GM21526 (cell line): ENCODE measurements at regions not wholly inside any gene's neighbourhood (a gene's known extent, or its start where the extent isn't known, plus 50 kb on each side); places are given as distances from the start of the nearest gene placed in this dataset.
"Not testable (repeated sequence)": the region's sequence is repeated elsewhere in the genome, so short reads cannot be mapped to it uniquely, and the experiment has no call there.

Source experiments
- ATAC-seq: cut with Tn5 transposase; IDR thresholded peaks from one replicate; pipeline ENCODE4 v1.9.1; 2021; ENCODE audit warnings: moderate library complexity; ENCODE audit not compliant: unreplicated experiment, low FRiP score

DNA sequence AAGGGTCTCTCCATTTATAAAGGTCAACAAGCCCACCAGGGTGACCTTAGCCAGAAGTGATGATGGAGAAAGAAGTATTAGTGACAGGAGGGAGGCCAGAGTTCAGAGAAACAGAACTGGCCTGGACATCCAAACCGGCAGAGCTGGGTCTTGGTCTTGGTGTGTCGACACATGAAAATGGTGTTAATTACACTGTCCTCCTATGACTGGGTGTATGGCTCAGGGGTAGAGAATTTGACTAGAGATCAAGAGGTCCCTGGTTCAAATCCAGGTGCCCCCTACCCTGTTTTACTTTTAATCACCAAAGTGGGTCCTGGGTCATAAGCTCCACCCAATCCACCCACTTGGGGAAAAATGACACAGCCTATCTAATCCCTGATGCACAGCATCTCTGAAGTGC lies 110.6 kb upstream of the ZNF746 start:
- ATAC-seq: no peak

GRCh38 chr7:149607683-149608082 lies 110.1 kb upstream of the ZNF746 start:
- no peak for ATAC-seq

DNA sequence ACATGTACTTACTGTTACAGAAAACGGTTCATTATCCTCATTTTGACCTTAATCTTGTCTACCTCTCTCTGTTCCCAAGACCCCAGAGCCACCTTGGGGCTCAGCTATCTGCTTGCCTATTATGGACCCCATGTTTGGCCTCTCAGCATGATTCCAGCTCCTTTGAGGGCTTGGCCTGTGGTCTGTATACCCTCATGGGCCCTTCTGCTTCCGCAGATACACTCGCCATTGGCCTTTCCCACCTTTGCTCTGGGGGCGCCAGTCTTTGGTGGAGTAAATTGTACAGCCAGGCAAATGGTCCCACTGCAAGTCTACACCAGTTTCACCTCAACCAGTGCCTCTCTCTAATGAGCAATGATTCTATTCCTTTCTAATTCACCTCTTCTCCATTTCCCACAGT lies 109.2 kb upstream of the ZNF746 start:
- no peak for ATAC-seq

DNA sequence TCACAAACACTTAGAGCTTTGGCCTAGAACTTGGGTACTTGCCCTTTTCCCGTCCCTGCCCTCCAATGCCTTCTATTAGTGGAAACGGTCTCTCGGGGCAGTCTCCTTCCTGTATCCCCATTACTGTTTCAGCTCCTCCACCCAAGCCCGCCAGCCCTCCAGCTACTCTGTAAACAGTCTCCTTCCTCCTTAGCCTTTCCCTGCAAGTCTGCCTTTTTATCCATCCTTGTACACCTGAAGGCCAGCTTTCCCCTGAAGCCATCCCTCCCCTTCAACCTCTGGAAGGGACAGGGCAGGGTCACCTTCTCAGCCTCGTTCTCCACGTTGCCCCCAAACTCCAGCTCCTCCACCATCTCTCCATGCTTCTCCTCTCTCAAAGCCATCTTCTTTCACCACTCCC lies 108.1 kb upstream of the ZNF746 start:
- ATAC-seq: no peak

- no peak for ATAC-seq
Observed at GRCh38 chr7:149604521-149604920, 106.9 kb upstream of the ZNF746 start.

GRCh38 chr7:149600669-149601330 lies 103.2 kb upstream of the ZNF746 start:
- peak; percentile 93 for ATAC-seq

DNA sequence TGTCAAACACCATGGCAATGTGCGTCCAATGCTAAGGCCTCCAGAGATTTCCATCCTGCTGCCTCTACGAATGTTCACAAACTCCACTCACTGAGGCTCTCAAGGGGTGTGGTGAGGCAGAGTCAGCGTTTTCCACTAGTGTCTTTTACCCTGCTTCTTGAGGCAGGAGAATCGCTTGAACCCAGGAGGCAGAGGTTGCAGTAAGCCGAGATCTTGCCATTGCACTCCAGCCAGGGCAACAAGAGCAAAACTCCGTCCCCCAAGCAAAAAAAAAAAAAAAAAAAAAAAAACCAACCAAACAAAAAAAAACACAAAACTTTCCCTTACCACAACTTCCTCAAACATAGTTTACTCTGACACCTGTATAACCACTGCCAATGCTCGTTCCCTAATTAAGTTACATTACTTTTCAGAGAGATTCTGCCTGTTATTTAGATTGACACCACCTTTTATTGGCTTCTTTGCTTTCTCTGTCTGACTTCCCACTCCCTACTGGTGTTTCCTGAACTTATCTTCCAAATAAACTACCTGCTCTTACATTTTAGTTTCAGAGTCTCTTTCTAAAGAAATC lies 102.1 kb upstream of the ZNF746 start:
- peak; percentile 33 for ATAC-seq

- peak; percentile 29 for ATAC-seq
Observed at GRCh38 chr7:149598721-149599308, 101.2 kb upstream of the ZNF746 start.

GRCh38 chr7:149597789-149598188 lies 100.2 kb upstream of the ZNF746 start:
- ATAC-seq: not testable (repeated sequence)

DNA sequence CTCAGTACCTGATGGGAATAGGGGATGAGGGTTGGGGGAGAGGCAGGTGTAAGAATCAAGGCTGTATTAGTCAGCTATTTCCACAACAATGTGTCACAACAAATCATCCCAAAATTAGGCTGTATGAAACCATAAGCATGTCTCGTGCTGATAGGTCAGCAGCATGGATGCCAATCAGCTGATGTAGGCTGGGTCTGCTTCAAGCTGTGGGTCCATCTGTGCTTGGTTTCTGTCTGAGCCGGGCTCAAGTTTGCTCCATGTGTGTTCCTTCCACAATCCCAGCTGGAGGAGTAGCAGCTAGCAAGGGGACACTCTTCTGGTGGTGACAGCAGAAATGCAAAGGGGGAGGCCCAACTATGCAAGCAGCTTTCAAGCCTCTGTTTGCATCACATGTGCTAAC lies 97.9 kb upstream of the ZNF746 start:
- ATAC-seq: no peak

DNA sequence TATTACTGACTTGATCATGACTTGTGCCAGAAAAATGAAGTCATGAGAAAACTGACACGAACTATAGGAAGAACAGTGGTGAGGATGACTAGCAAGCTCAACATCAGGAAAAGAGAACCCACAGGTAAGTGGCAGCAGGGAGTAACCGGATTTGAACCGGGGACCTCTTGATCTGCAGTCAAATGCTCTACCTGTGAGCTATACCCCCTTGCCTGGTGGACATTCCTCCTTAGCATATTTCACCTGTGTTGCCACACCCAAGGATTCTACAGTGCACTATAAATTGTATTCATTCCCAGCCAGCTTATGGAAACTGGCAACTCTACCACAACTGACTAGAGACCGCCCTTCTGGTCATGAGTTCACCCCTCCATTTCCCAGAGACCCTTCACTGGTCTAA lies 97.5 kb upstream of the ZNF746 start:
- no peak for ATAC-seq

- no peak for ATAC-seq
Observed at GRCh38 chr7:149588930-149589329, 91.3 kb upstream of the ZNF746 start.

DNA sequence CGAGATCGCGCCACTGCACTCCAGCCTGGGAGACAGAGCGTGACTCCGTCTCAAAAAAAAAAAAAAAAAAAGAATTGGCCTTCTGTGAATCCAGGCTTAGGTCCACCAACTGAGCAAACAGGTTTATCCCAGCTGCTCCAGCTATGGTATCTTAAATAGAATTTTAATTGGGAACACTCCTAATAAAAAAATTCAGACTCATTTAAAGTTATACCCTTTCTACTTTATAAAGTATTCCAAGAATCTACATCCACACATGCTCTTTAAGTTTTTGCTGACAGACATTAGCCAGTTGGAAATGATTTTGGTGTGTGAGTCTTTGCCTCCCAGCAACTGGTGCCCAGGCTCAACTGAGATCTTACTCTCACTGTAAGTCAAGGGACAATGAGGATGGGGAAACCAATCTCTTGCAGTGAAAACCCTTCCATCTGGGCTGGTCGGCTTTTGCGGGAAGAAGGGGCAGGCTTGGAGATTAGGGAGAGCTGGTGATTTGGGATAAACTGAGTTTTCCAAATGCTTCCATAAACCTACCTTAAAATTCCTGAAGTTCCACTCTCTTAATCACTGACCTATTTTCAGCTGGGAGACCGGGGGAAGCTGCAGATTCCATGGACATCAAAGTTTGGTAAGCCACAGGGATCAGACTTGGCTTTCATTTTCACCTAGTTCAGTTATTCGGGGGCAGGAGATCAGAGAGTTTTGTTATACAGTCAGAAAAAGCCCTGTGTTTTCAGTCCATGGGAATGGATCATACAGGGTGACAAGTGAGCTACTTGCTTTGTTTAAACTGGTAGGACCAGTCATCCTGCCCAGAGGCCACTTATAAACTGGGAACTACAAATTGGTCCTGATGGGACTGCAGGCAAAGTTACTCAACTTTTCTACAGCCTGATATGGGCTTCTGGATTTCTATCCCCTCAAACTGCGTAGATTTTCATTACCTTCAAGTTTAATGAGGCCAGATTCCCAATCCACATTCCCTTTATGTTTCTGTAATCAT lies 89.3 kb upstream of the ZNF746 start:
- ATAC-seq: no peak

DNA sequence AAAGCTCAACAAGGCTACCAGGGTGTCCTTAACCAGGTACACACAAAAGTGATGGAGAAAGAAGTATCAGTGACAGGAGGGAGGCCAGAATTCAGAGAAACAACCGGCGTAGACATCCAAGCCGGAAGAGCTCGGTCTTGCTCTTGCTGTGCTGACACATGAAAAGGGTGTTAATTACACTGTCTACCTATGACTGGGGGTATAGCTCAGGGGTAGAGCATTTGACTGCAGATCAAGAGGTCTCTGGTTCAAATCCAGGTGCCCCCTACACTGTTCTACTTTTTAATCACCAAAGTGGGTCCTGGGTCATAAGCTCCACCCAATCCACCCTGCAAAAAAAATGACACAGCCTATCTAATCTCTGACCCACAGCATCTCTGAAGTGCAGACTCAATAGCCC lies 86.9 kb upstream of the ZNF746 start:
- no peak for ATAC-seq

DNA sequence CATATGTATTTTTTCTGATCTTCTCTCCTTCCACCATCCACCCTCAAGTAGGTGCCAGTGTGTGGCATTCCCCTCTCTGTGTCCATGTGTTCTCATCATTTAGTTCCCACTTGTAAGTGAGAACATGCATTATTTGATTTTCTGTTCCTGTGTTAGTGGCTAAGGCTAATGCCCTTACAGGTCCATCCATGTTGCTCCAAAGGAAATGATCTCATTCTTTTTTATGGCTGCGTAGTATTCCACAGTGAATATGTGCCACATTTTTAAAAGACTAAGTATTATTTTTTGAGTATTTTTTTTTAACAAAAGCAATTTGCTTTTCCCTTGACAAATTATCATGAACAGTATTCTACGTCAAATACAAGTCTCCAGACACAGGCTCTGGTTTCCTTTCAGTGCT lies 86.4 kb upstream of the ZNF746 start:
- no peak for ATAC-seq

GRCh38 chr7:149580328-149580727 lies 82.7 kb upstream of the ZNF746 start:
- no peak for ATAC-seq

DNA sequence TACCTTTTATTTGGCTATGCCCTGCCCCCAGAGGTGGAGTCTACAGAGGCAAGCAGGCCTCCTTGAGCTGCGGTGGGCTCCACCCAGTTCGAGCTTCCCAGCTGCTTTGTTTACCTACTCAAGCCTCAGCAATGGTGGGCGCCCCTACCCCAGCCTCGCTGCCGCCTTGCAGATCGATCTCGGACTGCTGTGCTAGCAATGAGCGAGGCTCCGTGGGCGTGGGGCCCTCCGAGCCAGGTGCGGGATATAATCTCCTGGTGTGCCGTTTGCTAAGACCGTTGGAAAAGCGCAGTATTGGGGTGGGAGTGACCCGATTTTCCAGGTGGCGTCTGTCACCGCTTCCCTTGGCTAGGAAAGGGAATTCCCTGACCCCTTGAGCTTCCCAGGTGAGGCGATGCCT lies 81.8 kb upstream of the ZNF746 start:
- not testable (repeated sequence) for ATAC-seq

DNA sequence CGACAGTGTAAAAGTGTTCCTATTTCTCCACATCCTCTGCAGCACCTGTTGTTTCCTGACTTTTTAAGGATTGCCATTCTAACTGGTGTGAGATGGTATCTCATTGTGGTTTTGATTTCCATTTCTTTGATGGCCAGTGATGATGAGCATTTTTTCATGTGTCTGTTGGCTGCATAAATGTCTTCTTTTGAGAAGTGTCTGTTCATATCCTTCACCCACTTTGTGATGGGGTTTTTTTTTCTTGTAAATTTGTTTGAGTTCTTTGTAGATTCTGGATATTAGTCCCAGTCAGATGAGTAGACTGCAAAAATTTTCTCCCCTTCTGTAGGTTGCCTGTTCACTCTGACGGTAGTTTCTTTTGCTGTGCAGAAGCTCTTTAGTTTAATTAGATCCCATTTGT lies 76.8 kb upstream of the ZNF746 start:
- ATAC-seq: not testable (repeated sequence)

GRCh38 chr7:149573519-149573918 lies 75.9 kb upstream of the ZNF746 start:
- no peak for ATAC-seq

DNA sequence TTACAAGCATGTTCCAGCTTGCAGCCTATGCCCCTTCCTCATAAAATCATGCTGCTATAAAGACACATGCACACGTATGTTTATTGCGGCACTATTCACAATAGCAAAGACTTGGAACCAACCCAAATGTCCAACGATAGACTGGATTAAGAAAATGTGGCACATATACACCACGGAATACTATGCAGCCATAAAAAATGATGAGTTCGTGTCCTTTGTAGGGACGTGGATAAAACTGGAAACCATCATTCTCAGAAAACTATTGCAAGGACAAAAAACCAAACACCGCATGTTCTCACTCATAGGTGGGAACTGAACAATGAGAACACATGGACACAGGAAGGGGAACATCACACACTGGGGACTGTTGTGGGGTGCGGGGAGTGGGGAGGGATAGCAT lies 75.3 kb upstream of the ZNF746 start:
- ATAC-seq: not testable (repeated sequence)

DNA sequence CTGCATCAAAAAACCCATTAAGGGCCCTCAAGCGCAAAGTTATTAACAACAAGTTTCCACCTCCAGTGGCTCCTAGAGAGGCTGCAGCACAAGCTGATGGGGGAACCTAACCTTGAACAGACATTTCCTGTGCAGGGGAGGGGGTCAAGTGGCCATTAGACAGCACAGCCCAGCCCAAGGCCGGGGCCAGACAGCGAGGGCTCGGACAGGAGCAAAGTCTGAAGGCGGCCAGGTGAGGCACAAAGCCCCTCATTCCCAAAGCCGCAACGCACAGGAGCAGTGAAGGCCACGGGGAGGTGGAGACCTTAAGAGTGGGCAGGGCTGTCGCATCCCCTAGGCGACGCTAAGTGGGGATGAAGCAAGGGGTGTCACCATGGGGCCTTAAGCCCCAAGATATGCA lies 73.2 kb upstream of the ZNF746 start:
- no peak for ATAC-seq
